ENCODE measurements at regions not wholly inside any gene's neighbourhood (a gene's known extent, or its start where the extent isn't known, plus 50 kb on each side); places are given as distances from the start of the nearest gene placed in this dataset.
A peak's percentile ranks its signal among the peaks of the same experiment; 100 is the strongest.
"Not testable (repeated sequence)": the region's sequence is repeated elsewhere in the genome, so short reads cannot be mapped to it uniquely, and the experiment has no call there.

GRCh38 chr16:26709754-26710153 lies 357.0 kb upstream of the C16orf82 start:
- no peaks in the 10 kb centered on the region for H3K79me2 ChIP-seq (ENCODE audit: low read length)
- H3K36me3 ChIP-seq (ENCODE audit: insufficient read depth, low read length), result no peaks in the 10 kb centered on the region
- no peaks in the 10 kb centered on the region for H3K27me3 ChIP-seq (ENCODE audit: low read length)
- no peak overlapping the region for H3K4me2 ChIP-seq (ENCODE audit: low read depth, low read length, poor library complexity, severe bottlenecking)
- no peaks in the 10 kb centered on the region for H3K9me3 ChIP-seq (ENCODE audit: low read length)
- no peak for DNase-seq
- no peak overlapping the region for H3K27ac ChIP-seq (ENCODE audit: low read length)
- no peaks in the 10 kb centered on the region for H4K20me1 ChIP-seq (ENCODE audit: insufficient read depth, low read depth, low read length)
- no peak overlapping the region for H2AFZ ChIP-seq (ENCODE audit: low read length)
- H3K4me1 ChIP-seq (ENCODE audit: low read length), result peaks cover 19% of the 10 kb centered on the region
- H3K9me2 ChIP-seq (replicated peaks; ENCODE audit: insufficient read depth, low read length), result no peaks in the 10 kb centered on the region
- no peak overlapping the region for H3K4me3 ChIP-seq (ENCODE audit: low read length)
- H3K9ac ChIP-seq (ENCODE audit: low read length), result no peak overlapping the region

GRCh38 chr16:26710450-26710849 lies 356.3 kb upstream of the C16orf82 start:
- Histone ChIP-seq H3K4me1 (ENCODE audit: low read length) (peaks cover 18% of the 10 kb centered on the region), H3K36me3 (ENCODE audit: insufficient read depth, low read length) (no peaks in the 10 kb centered on the region), H4K20me1 (ENCODE audit: insufficient read depth, low read depth, low read length) (no peaks in the 10 kb centered on the region), H3K27ac (ENCODE audit: low read length) (no peak overlapping the region), H3K9me2 (replicated peaks; ENCODE audit: insufficient read depth, low read length) (no peaks in the 10 kb centered on the region), H2AFZ (ENCODE audit: low read length) (no peak overlapping the region), H3K9ac (ENCODE audit: low read length) (no peak overlapping the region), H3K4me2 (ENCODE audit: low read depth, low read length, poor library complexity, severe bottlenecking) (no peak overlapping the region), H3K79me2 (ENCODE audit: low read length) (no peaks in the 10 kb centered on the region), H3K4me3 (ENCODE audit: low read length) (no peak overlapping the region), H3K9me3 (ENCODE audit: low read length) (no peaks in the 10 kb centered on the region), H3K27me3 (ENCODE audit: low read length) (no peaks in the 10 kb centered on the region)
- DNase-seq, result peak; percentile 45

- DNase-seq, result no peak
- H3K9me2 ChIP-seq (replicated peaks; ENCODE audit: insufficient read depth, low read length), result no peaks in the 10 kb centered on the region
- H3K79me2 ChIP-seq (ENCODE audit: low read length), result no peaks in the 10 kb centered on the region
- no peak overlapping the region for H3K4me3 ChIP-seq (ENCODE audit: low read length)
- H3K9me3 ChIP-seq (ENCODE audit: low read length), result no peaks in the 10 kb centered on the region
- no peaks in the 10 kb centered on the region for H3K36me3 ChIP-seq (ENCODE audit: insufficient read depth, low read length)
- H3K27me3 ChIP-seq (ENCODE audit: low read length), result no peaks in the 10 kb centered on the region
- no peak overlapping the region for H3K4me2 ChIP-seq (ENCODE audit: low read depth, low read length, poor library complexity, severe bottlenecking)
- no peak overlapping the region for H3K9ac ChIP-seq (ENCODE audit: low read length)
- no peaks in the 10 kb centered on the region for H4K20me1 ChIP-seq (ENCODE audit: insufficient read depth, low read depth, low read length)
- H2AFZ ChIP-seq (ENCODE audit: low read length), result no peak overlapping the region
- H3K27ac ChIP-seq (ENCODE audit: low read length), result no peak overlapping the region
- peaks cover 18% of the 10 kb centered on the region for H3K4me1 ChIP-seq (ENCODE audit: low read length)
Observed at GRCh38 chr16:26712876-26713275, 353.9 kb upstream of the C16orf82 start.

- no peak for DNase-seq
- Histone ChIP-seq H3K27me3 (ENCODE audit: low read length) (no peaks in the 10 kb centered on the region), H4K20me1 (ENCODE audit: insufficient read depth, low read depth, low read length) (no peaks in the 10 kb centered on the region)
Observed at GRCh38 chr16:26715969-26716368, 350.8 kb upstream of the C16orf82 start.

GRCh38 chr16:26717826-26718225 lies 348.9 kb upstream of the C16orf82 start:
- H3K27me3 ChIP-seq (ENCODE audit: low read length), result no peaks in the 10 kb centered on the region
- H3K9ac ChIP-seq (ENCODE audit: low read length), result no peak overlapping the region
- DNase-seq, result peak; percentile 48
- H3K4me3 ChIP-seq (ENCODE audit: low read length), result no peak overlapping the region
- no peaks in the 10 kb centered on the region for H3K4me1 ChIP-seq (ENCODE audit: low read length)
- no peak overlapping the region for H3K4me2 ChIP-seq (ENCODE audit: low read depth, low read length, poor library complexity, severe bottlenecking)
- no peaks in the 10 kb centered on the region for H3K9me3 ChIP-seq (ENCODE audit: low read length)
- H3K79me2 ChIP-seq (ENCODE audit: low read length), result no peaks in the 10 kb centered on the region
- H3K9me2 ChIP-seq (replicated peaks; ENCODE audit: insufficient read depth, low read length), result no peaks in the 10 kb centered on the region
- H3K36me3 ChIP-seq (ENCODE audit: insufficient read depth, low read length), result no peaks in the 10 kb centered on the region
- H3K27ac ChIP-seq (ENCODE audit: low read length), result no peak overlapping the region
- H4K20me1 ChIP-seq (ENCODE audit: insufficient read depth, low read depth, low read length), result no peaks in the 10 kb centered on the region
- H2AFZ ChIP-seq (ENCODE audit: low read length), result no peak overlapping the region

More at GRCh38 chr16:26715969-26716368, 350.8 kb upstream of the C16orf82 start:
- Histone ChIP-seq H3K9ac (ENCODE audit: low read length) (no peak overlapping the region), H2AFZ (ENCODE audit: low read length) (no peak overlapping the region), H3K79me2 (ENCODE audit: low read length) (no peaks in the 10 kb centered on the region), H3K36me3 (ENCODE audit: insufficient read depth, low read length) (no peaks in the 10 kb centered on the region), H3K9me2 (replicated peaks; ENCODE audit: insufficient read depth, low read length) (no peaks in the 10 kb centered on the region), H3K9me3 (ENCODE audit: low read length) (no peaks in the 10 kb centered on the region), H3K4me3 (ENCODE audit: low read length) (no peak overlapping the region), H3K4me2 (ENCODE audit: low read depth, low read length, poor library complexity, severe bottlenecking) (no peak overlapping the region), H3K27ac (ENCODE audit: low read length) (no peak overlapping the region), H3K4me1 (ENCODE audit: low read length) (no peaks in the 10 kb centered on the region)

- H3K27me3 ChIP-seq (ENCODE audit: low read length), result no peaks in the 10 kb centered on the region
- DNase-seq, result no peak
- H3K27ac ChIP-seq (ENCODE audit: low read length), result no peak overlapping the region
- no peaks in the 10 kb centered on the region for H4K20me1 ChIP-seq (ENCODE audit: insufficient read depth, low read depth, low read length)
- no peaks in the 10 kb centered on the region for H3K36me3 ChIP-seq (ENCODE audit: insufficient read depth, low read length)
- H3K9ac ChIP-seq (ENCODE audit: low read length), result no peak overlapping the region
- no peaks in the 10 kb centered on the region for H3K9me3 ChIP-seq (ENCODE audit: low read length)
- H3K4me1 ChIP-seq (ENCODE audit: low read length), result no peaks in the 10 kb centered on the region
- no peak overlapping the region for H3K4me2 ChIP-seq (ENCODE audit: low read depth, low read length, poor library complexity, severe bottlenecking)
- H2AFZ ChIP-seq (ENCODE audit: low read length), result no peak overlapping the region
- no peaks in the 10 kb centered on the region for H3K79me2 ChIP-seq (ENCODE audit: low read length)
- H3K4me3 ChIP-seq (ENCODE audit: low read length), result no peak overlapping the region
- H3K9me2 ChIP-seq (replicated peaks; ENCODE audit: insufficient read depth, low read length), result no peaks in the 10 kb centered on the region
Observed at GRCh38 chr16:26721290-26721689, 345.4 kb upstream of the C16orf82 start.

- H3K4me2 ChIP-seq (ENCODE audit: low read depth, low read length, poor library complexity, severe bottlenecking); H3K27ac ChIP-seq (ENCODE audit: low read length); H3K9ac ChIP-seq (ENCODE audit: low read length); H3K27me3 ChIP-seq (ENCODE audit: low read length); H3K36me3 ChIP-seq (ENCODE audit: insufficient read depth, low read length); H3K9me3 ChIP-seq (ENCODE audit: low read length); H2AFZ ChIP-seq (ENCODE audit: low read length); H4K20me1 ChIP-seq (ENCODE audit: insufficient read depth, low read depth, low read length); H3K4me3 ChIP-seq (ENCODE audit: low read length); H3K4me1 ChIP-seq (ENCODE audit: low read length); H3K9me2 ChIP-seq (replicated peaks; ENCODE audit: insufficient read depth, low read length); DNase-seq; H3K79me2 ChIP-seq (ENCODE audit: low read length): not testable (repeated sequence)
Observed at GRCh38 chr16:26721957-26722356, 344.8 kb upstream of the C16orf82 start.

- Histone ChIP-seq H3K4me3 (ENCODE audit: low read length) (no peak overlapping the region), H2AFZ (ENCODE audit: low read length) (no peak overlapping the region), H3K9ac (ENCODE audit: low read length) (no peak overlapping the region), H3K4me2 (ENCODE audit: low read depth, low read length, poor library complexity, severe bottlenecking) (no peak overlapping the region), H4K20me1 (ENCODE audit: insufficient read depth, low read depth, low read length) (no peaks in the 10 kb centered on the region), H3K9me3 (ENCODE audit: low read length) (no peaks in the 10 kb centered on the region), H3K36me3 (ENCODE audit: insufficient read depth, low read length) (no peaks in the 10 kb centered on the region), H3K9me2 (replicated peaks; ENCODE audit: insufficient read depth, low read length) (no peaks in the 10 kb centered on the region), H3K79me2 (ENCODE audit: low read length) (no peaks in the 10 kb centered on the region), H3K4me1 (ENCODE audit: low read length) (no peaks in the 10 kb centered on the region), H3K27ac (ENCODE audit: low read length) (no peak overlapping the region), H3K27me3 (ENCODE audit: low read length) (no peaks in the 10 kb centered on the region)
- no peak for DNase-seq
Observed at GRCh38 chr16:26724189-26724588, 342.5 kb upstream of the C16orf82 start.

GRCh38 chr16:26727848-26728247 lies 338.9 kb upstream of the C16orf82 start:
- H3K4me2 ChIP-seq (ENCODE audit: low read depth, low read length, poor library complexity, severe bottlenecking), result no peak overlapping the region

More at GRCh38 chr16:26727848-26728247, 338.9 kb upstream of the C16orf82 start:
- no peak overlapping the region for H2AFZ ChIP-seq (ENCODE audit: low read length)
- H3K9me2 ChIP-seq (replicated peaks; ENCODE audit: insufficient read depth, low read length), result no peaks in the 10 kb centered on the region
- H3K27me3 ChIP-seq (ENCODE audit: low read length), result no peaks in the 10 kb centered on the region
- no peaks in the 10 kb centered on the region for H3K4me1 ChIP-seq (ENCODE audit: low read length)
- H3K79me2 ChIP-seq (ENCODE audit: low read length), result no peaks in the 10 kb centered on the region
- DNase-seq, result no peak
- no peaks in the 10 kb centered on the region for H3K36me3 ChIP-seq (ENCODE audit: insufficient read depth, low read length)
- no peaks in the 10 kb centered on the region for H3K9me3 ChIP-seq (ENCODE audit: low read length)
- no peak overlapping the region for H3K27ac ChIP-seq (ENCODE audit: low read length)
- H4K20me1 ChIP-seq (ENCODE audit: insufficient read depth, low read depth, low read length), result no peaks in the 10 kb centered on the region
- no peak overlapping the region for H3K4me3 ChIP-seq (ENCODE audit: low read length)
- no peak overlapping the region for H3K9ac ChIP-seq (ENCODE audit: low read length)

Data from Karpas-422 (cell line).